IPS-15b (cell line): ENCODE measurements at regions not wholly inside any gene's neighbourhood (a gene's known extent, or its start where the extent isn't known, plus 50 kb on each side); places are given as distances from the start of the nearest gene placed in this dataset.
"Not testable (repeated sequence)": the region's sequence is repeated elsewhere in the genome, so short reads cannot be mapped to it uniquely, and the experiment has no call there.

Experiments used
- H3K27me3 ChIP-seq: one replicate; pipeline ENCODE4 v1.6.1; 2013; ENCODE audit warnings: low read length; ENCODE audit not compliant: control insufficient read depth, insufficient read depth
- H3K36me3 ChIP-seq: one replicate; pipeline ENCODE4 v1.6.1; 2013; ENCODE audit warnings: low read length; ENCODE audit not compliant: control insufficient read depth, insufficient read depth
- H3K4me1 ChIP-seq: one replicate; pipeline ENCODE4 v1.6.1; 2013; ENCODE audit warnings: mild to moderate bottlenecking, low read length; ENCODE audit not compliant: control insufficient read depth, insufficient read depth
- H3K4me3 ChIP-seq: one replicate; pipeline ENCODE4 v1.5.1; 2013; ENCODE audit warnings: low read depth, low read length
- H3K9ac ChIP-seq: one replicate; pipeline ENCODE4 v1.6.1; 2013; ENCODE audit warnings: low read depth, mild to moderate bottlenecking, low read length
- H3K9me3 ChIP-seq: one replicate; pipeline ENCODE4 v1.6.1; 2013; ENCODE audit warnings: mild to moderate bottlenecking, low read length; ENCODE audit not compliant: control insufficient read depth, insufficient read depth

GRCh38 chr9:104993291-104993963 is 65.5 kb upstream of the ABCA1 start:
- Histone ChIP-seq H3K4me3 (peak overlapping the region; percentile 26), H3K27me3 (peaks cover 30% of the 10 kb centered on the region), H3K4me1 (peaks cover 34% of the 10 kb centered on the region), H3K9ac (peak overlapping the region; percentile 2), H3K9me3 (no peaks in the 10 kb centered on the region), H3K36me3 (no peaks in the 10 kb centered on the region)

- Histone ChIP-seq H3K9me3 (no peaks in the 10 kb centered on the region), H3K4me1 (peaks cover 24% of the 10 kb centered on the region), H3K36me3 (no peaks in the 10 kb centered on the region), H3K9ac (no peak overlapping the region), H3K4me3 (no peak overlapping the region), H3K27me3 (peaks cover under 1% of the 10 kb centered on the region)
Observed at GRCh38 chr9:104997536-104997935, 69.6 kb upstream of the ABCA1 start.

DNA sequence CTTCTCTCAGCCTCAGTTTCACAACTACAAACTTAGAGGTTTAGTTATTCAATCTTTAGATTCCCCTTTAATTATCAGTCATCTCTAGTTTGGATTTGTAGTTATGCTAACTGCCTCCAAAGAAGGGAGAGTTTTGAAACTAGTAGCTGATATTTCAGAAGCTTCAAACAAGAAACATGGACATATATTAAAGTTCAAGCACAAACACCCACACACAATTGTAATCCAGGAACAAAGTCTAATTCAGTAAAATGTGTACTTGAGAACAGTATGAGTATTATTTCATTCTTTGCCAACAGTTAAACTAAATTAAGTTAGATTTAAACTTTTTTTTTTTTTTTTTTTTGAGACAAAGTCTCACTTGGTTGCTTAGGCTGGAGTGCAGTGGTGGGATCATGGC is 71.2 kb upstream of the ABCA1 start:
- no peak overlapping the region for H3K9ac ChIP-seq

GRCh38 chr9:105000529-105000928 is 72.6 kb upstream of the ABCA1 start:
- H3K4me3 ChIP-seq, H3K9ac ChIP-seq, H3K9me3 ChIP-seq, H3K36me3 ChIP-seq, H3K27me3 ChIP-seq, H3K4me1 ChIP-seq: not testable (repeated sequence)

More for the DNA sequence above, 71.2 kb upstream of the ABCA1 start:
- no peak overlapping the region for H3K4me3 ChIP-seq
- no peaks in the 10 kb centered on the region for H3K9me3 ChIP-seq
- H3K36me3 ChIP-seq: no peaks in the 10 kb centered on the region
- H3K27me3 ChIP-seq: no peaks in the 10 kb centered on the region
- H3K4me1 ChIP-seq: peaks cover 13% of the 10 kb centered on the region

GRCh38 chr9:105004466-105005090 is 76.6 kb upstream of the ABCA1 start:
- no peaks in the 10 kb centered on the region for H3K9me3 ChIP-seq
- no peaks in the 10 kb centered on the region for H3K27me3 ChIP-seq
- no peaks in the 10 kb centered on the region for H3K4me1 ChIP-seq
- no peak overlapping the region for H3K9ac ChIP-seq
- no peak overlapping the region for H3K4me3 ChIP-seq
- H3K36me3 ChIP-seq: no peaks in the 10 kb centered on the region

GRCh38 chr9:105005186-105005585 is 77.2 kb upstream of the ABCA1 start:
- Histone ChIP-seq H3K9ac (no peak overlapping the region), H3K4me3 (no peak overlapping the region), H3K4me1 (no peaks in the 10 kb centered on the region), H3K36me3 (no peaks in the 10 kb centered on the region), H3K9me3 (no peaks in the 10 kb centered on the region), H3K27me3 (no peaks in the 10 kb centered on the region)

DNA sequence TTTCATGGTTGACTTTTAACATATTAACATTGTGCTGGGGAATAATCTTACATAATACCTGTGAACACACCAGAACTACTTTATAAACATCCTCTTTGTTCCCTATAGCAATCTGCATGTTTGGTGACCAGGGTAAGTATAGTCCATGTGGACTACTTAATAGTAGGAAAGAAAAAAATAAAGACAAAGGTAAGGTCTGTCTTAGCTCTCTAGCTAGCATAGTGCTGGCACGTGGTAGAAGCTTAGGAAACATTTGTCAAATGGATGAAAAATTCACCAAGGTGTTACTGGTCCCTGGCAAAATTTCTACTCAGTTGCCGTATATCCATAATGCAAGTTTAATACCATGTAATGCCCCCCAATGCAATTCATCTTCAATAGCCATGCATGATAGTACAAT is 78.6 kb upstream of the ABCA1 start:
- Histone ChIP-seq H3K36me3 (no peaks in the 10 kb centered on the region), H3K27me3 (no peaks in the 10 kb centered on the region), H3K4me3 (no peak overlapping the region), H3K9me3 (no peaks in the 10 kb centered on the region), H3K4me1 (no peaks in the 10 kb centered on the region), H3K9ac (no peak overlapping the region)

GRCh38 chr9:105007143-105007542 is 79.2 kb upstream of the ABCA1 start:
- H3K27me3 ChIP-seq: no peaks in the 10 kb centered on the region
- no peak overlapping the region for H3K9ac ChIP-seq
- no peaks in the 10 kb centered on the region for H3K9me3 ChIP-seq
- no peaks in the 10 kb centered on the region for H3K36me3 ChIP-seq
- no peaks in the 10 kb centered on the region for H3K4me1 ChIP-seq
- H3K4me3 ChIP-seq: no peak overlapping the region

GRCh38 chr9:105010089-105010488 is 82.1 kb upstream of the ABCA1 start:
- not testable (repeated sequence) for H3K9me3 ChIP-seq, H3K9ac ChIP-seq, H3K4me3 ChIP-seq, H3K36me3 ChIP-seq, H3K4me1 ChIP-seq, H3K27me3 ChIP-seq

DNA sequence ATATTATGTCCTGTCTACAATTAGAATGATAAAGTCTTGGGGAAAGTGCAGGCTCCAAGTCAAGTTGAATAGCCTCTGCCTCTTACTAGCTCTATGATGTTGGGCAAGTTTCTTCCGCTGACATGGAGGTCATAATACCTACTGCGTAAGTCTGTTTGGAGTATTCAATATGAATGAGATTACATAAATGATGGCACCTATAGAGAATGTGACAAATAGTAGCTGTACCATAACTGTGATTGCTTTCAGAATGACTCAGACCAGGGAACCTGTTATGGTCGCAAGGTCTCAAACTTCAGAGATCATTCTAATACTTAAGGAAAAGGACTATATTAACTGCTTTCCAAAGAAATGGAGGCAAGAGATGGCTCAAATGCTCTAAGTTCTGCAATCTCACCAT is 94.0 kb upstream of the ABCA1 start:
- H3K36me3 ChIP-seq: no peaks in the 10 kb centered on the region
- no peaks in the 10 kb centered on the region for H3K27me3 ChIP-seq
- no peaks in the 10 kb centered on the region for H3K9me3 ChIP-seq
- H3K9ac ChIP-seq: no peak overlapping the region
- no peak overlapping the region for H3K4me3 ChIP-seq
- H3K4me1 ChIP-seq: no peaks in the 10 kb centered on the region

DNA sequence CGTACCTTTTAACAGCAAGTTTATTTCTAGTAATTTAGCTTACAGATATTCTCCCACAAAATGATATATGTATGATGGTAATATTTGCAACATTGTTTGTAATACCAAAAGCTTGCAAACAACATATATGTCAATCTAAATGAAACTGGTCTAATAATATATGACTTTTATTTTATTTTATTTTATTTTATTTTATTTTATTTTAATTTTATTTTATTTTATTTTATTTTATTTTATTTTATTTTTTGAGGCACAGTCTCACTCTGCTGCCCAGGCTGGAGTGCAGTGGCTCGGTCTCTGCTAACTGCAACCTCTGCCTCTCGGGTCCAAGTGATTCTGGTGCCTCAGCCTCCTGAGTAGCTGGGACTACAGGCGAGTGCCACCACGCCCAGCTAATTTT is 94.6 kb upstream of the ABCA1 start:
- not testable (repeated sequence) for H3K4me3 ChIP-seq, H3K27me3 ChIP-seq, H3K36me3 ChIP-seq, H3K4me1 ChIP-seq, H3K9me3 ChIP-seq, H3K9ac ChIP-seq

GRCh38 chr9:105023788-105024187 is 95.8 kb upstream of the ABCA1 start:
- no peaks in the 10 kb centered on the region for H3K27me3 ChIP-seq
- no peak overlapping the region for H3K4me3 ChIP-seq
- no peak overlapping the region for H3K9ac ChIP-seq
- H3K36me3 ChIP-seq: no peaks in the 10 kb centered on the region
- no peaks in the 10 kb centered on the region for H3K4me1 ChIP-seq
- H3K9me3 ChIP-seq: no peaks in the 10 kb centered on the region
